Keratinocyte (primary cell): ENCODE measurements at regions not wholly inside any gene's neighbourhood (a gene's known extent, or its start where the extent isn't known, plus 50 kb on each side); places are given as distances from the start of the nearest gene placed in this dataset.

Experiments
- DNase-seq: peaks from one replicate; pipeline ENCODE4 v3.0.0-alpha.2; 2011; ENCODE audit warnings: low read depth, missing footprints, low spot score
- FAIRE-seq: peaks from 2 replicates; lab custom pipeline; 2011; peaks lifted over from hg19 to GRCh38; lab: Jason Lieb, UNC
- H2AFZ ChIP-seq: 2 replicates; pipeline ENCODE4 v1.6.0; 2012; ENCODE audit warnings: low read length, control low read depth, inconsistent platforms; ENCODE audit not compliant: control insufficient read depth
- H3K27ac ChIP-seq: 2 replicates; pipeline ENCODE4 v1.5.1; 2011; ENCODE audit warnings: low read length; ENCODE audit not compliant: control insufficient read depth, insufficient read depth
- H3K27me3 ChIP-seq: 3 replicates; pipeline ENCODE4 v1.6.0; 2011; ENCODE audit warnings: low read length; ENCODE audit not compliant: control insufficient read depth, insufficient read depth; ENCODE audit errors: extremely low read depth
- H3K36me3 ChIP-seq, 2 experiments: 2 replicates in 1 of 2; 3 replicates in 1 of 2; pipeline ENCODE4 v1.5.1; 2011; ENCODE audit warnings: low read length in 2 of 2, mild to moderate bottlenecking in 1 of 2; ENCODE audit not compliant: control insufficient read depth in 2 of 2, insufficient read depth in 2 of 2; ENCODE audit errors: extremely low read depth in 1 of 2
- H3K4me1 ChIP-seq: 3 replicates; pipeline ENCODE4 v1.5.1; 2011; ENCODE audit warnings: low read length; ENCODE audit not compliant: control insufficient read depth, insufficient read depth; ENCODE audit errors: extremely low read depth
- H3K4me2 ChIP-seq: 3 replicates; pipeline ENCODE4 v1.6.0; 2011; ENCODE audit warnings: low read depth, low read length; ENCODE audit not compliant: control insufficient read depth, insufficient read depth; ENCODE audit errors: extremely low read depth
- H3K4me3 ChIP-seq, 3 experiments: fragments of 200-600 bp in 1 of 3; sonication (generic) in 1 of 3; 2 replicates in 2 of 3; 3 replicates in 1 of 3; pipeline ENCODE4 v1.5.1; 2011 to 2016; ENCODE audit warnings: low read length in 3 of 3, mild to moderate bottlenecking in 3 of 3, control low read depth in 2 of 3, inconsistent platforms in 1 of 3, low read depth in 1 of 3, mixed read lengths in 1 of 3, mixed run types in 1 of 3, moderate library complexity in 1 of 3; ENCODE audit not compliant: control insufficient read depth in 2 of 3, insufficient read depth in 2 of 3; ENCODE audit errors: extremely low read depth in 1 of 3
- H3K79me2 ChIP-seq: 2 replicates; pipeline ENCODE4 v1.6.0; 2012; ENCODE audit warnings: low read length; ENCODE audit not compliant: control insufficient read depth, insufficient read depth
- H3K9ac ChIP-seq: 3 replicates; pipeline ENCODE4 v1.6.0; 2011; ENCODE audit warnings: low read length; ENCODE audit not compliant: control insufficient read depth, insufficient read depth; ENCODE audit errors: extremely low read depth
- H3K9me1 ChIP-seq: 3 replicates; pipeline ENCODE4 v1.6.0; 2011; ENCODE audit warnings: low read length; ENCODE audit not compliant: control insufficient read depth, insufficient read depth; ENCODE audit errors: extremely low read depth
- H3K9me3 ChIP-seq: 2 replicates; pipeline ENCODE4 v1.5.1; 2012; ENCODE audit warnings: low read depth, low read length; ENCODE audit not compliant: control insufficient read depth
- H4K20me1 ChIP-seq: 3 replicates; pipeline ENCODE4 v1.6.0; 2011; ENCODE audit warnings: low read length; ENCODE audit not compliant: control insufficient read depth, insufficient read depth; ENCODE audit errors: extremely low read depth
- EZH2 ChIP-seq: IDR thresholded peaks from one replicate; pipeline ENCODE4 v1.6.1; 2012; ENCODE audit warnings: inconsistent platforms, mild to moderate bottlenecking, low read length, moderate library complexity
- dilution Hi-C: fragments of 300-500 bp; cut with MboI; formaldehyde crosslinking; loops from one replicate; pipeline ENCODE4 v1.7.0; 2020; ENCODE audit warnings: low sequenced_read_pairs; ENCODE audit not compliant: extremely low pct_ligation_motif_present
- TF ChIP-seq, protein P1 (sequence below), 3 experiments: IDR thresholded peaks in 1 of 3; conservative IDR thresholded peaks in 1 of 3; optimal IDR thresholded peaks in 1 of 3; 2 replicates in 2 of 3; 3 replicates in 1 of 3; pipeline versions ENCODE3 to v1.5.1; 2011; ENCODE audit warnings: low read length in 3 of 3, mild to moderate bottlenecking in 3 of 3, moderate library complexity in 2 of 3, control low read depth in 1 of 3, inconsistent platforms in 1 of 3; ENCODE audit not compliant: insufficient read depth in 2 of 3; ENCODE audit errors: extremely low read depth in 1 of 3

GRCh38 chr1:198102454-198102827 lies 54.4 kb upstream of the NEK7 start:
- Histone ChIP-seq H3K4me2 (no peak overlapping the region), H2AFZ (no peak overlapping the region), H3K36me3 (no peaks in the 10 kb centered on the region), H4K20me1 (no peaks in the 10 kb centered on the region), H3K9ac (no peak overlapping the region), H3K79me2 (no peaks in the 10 kb centered on the region), H3K9me1 (no peaks in the 10 kb centered on the region), H3K4me1 (no peaks in the 10 kb centered on the region), H3K27ac (no peak overlapping the region), H3K4me3 (no peak overlapping the region), H3K9me3 (no peaks in the 10 kb centered on the region), H3K27me3 (no peaks in the 10 kb centered on the region)
- dilution Hi-C loops = no loop called here
- FAIRE-seq = no peak
- DNase-seq = no peak
- TF ChIP-seq EZH2 = no peak
- TF ChIP-seq, protein P1, sequence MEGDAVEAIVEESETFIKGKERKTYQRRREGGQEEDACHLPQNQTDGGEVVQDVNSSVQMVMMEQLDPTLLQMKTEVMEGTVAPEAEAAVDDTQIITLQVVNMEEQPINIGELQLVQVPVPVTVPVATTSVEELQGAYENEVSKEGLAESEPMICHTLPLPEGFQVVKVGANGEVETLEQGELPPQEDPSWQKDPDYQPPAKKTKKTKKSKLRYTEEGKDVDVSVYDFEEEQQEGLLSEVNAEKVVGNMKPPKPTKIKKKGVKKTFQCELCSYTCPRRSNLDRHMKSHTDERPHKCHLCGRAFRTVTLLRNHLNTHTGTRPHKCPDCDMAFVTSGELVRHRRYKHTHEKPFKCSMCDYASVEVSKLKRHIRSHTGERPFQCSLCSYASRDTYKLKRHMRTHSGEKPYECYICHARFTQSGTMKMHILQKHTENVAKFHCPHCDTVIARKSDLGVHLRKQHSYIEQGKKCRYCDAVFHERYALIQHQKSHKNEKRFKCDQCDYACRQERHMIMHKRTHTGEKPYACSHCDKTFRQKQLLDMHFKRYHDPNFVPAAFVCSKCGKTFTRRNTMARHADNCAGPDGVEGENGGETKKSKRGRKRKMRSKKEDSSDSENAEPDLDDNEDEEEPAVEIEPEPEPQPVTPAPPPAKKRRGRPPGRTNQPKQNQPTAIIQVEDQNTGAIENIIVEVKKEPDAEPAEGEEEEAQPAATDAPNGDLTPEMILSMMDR (optimal IDR thresholded peaks at IDR 0.05 in 1 of 3, IDR thresholded peaks at IDR 0.05 in 1 of 3, conservative IDR thresholded peaks at IDR 0.05 in 1 of 3; ENCODE audit: extremely low read depth in 1 of 3, insufficient read depth in 2 of 3, low read length in 3 of 3) = no peak

GRCh38 chr1:198105185-198105584 lies 51.6 kb upstream of the NEK7 start:
- no peaks in the 10 kb centered on the region for H3K9me1 ChIP-seq
- FAIRE-seq (no peak), DNase-seq (no peak)
- no peak overlapping the region for H3K9ac ChIP-seq
- dilution Hi-C loops = no loop called here
- H3K27ac ChIP-seq = no peak overlapping the region
- no peak for TF ChIP-seq EZH2
- TF ChIP-seq, protein P1 (optimal IDR thresholded peaks at IDR 0.05 in 1 of 3, IDR thresholded peaks at IDR 0.05 in 1 of 3, conservative IDR thresholded peaks at IDR 0.05 in 1 of 3; ENCODE audit: extremely low read depth in 1 of 3, insufficient read depth in 2 of 3, low read length in 3 of 3) = no peak
- no peak overlapping the region for H3K4me2 ChIP-seq
- H3K4me1 ChIP-seq = no peaks in the 10 kb centered on the region
- no peak overlapping the region for H2AFZ ChIP-seq
- H3K36me3 ChIP-seq = no peaks in the 10 kb centered on the region
- H3K27me3 ChIP-seq = no peaks in the 10 kb centered on the region
- H3K79me2 ChIP-seq = no peaks in the 10 kb centered on the region
- H3K9me3 ChIP-seq = no peaks in the 10 kb centered on the region
- no peak overlapping the region for H3K4me3 ChIP-seq
- no peaks in the 10 kb centered on the region for H4K20me1 ChIP-seq
